ENCODE measurements at regions not wholly inside any gene's neighbourhood (a gene's known extent, or its start where the extent isn't known, plus 50 kb on each side); places are given as distances from the start of the nearest gene placed in this dataset.

- ATAC-seq, result no peak
- TF ChIP-seq TCF4 (CRISPR knock-in tag; IDR thresholded peaks at IDR 0.05; ENCODE audit: borderline replicate concordance), result no peak
- TF ChIP-seq PPARA (CRISPR knock-in tag; IDR thresholded peaks at IDR 0.05; ENCODE audit: borderline replicate concordance), result no peak
- no peak for TF ChIP-seq ZC3H10 (CRISPR knock-in tag; IDR thresholded peaks at IDR 0.05)
- TF ChIP-seq ZNF70 (CRISPR knock-in tag; IDR thresholded peaks at IDR 0.05), result no peak
- TF ChIP-seq ZFP30 (CRISPR knock-in tag; IDR thresholded peaks at IDR 0.05), result no peak
- no peak for TF ChIP-seq ZNF565 (CRISPR knock-in tag; conservative IDR thresholded peaks at IDR 0.05; ENCODE audit: low read depth)
- no peak for TF ChIP-seq ARNTL (CRISPR knock-in tag; IDR thresholded peaks at IDR 0.05; ENCODE audit: borderline replicate concordance, low read depth)
- no peak for TF ChIP-seq BACH2 (CRISPR knock-in tag; IDR thresholded peaks at IDR 0.05; ENCODE audit: borderline replicate concordance)
- TF ChIP-seq ISL1 (CRISPR knock-in tag; IDR thresholded peaks at IDR 0.05), result no peak
- TF ChIP-seq OSR1 (CRISPR knock-in tag; IDR thresholded peaks at IDR 0.05), result no peak
- TF ChIP-seq CSDC2 (CRISPR knock-in tag; IDR thresholded peaks at IDR 0.05), result no peak
- TF ChIP-seq TSHZ2 (CRISPR knock-in tag; IDR thresholded peaks at IDR 0.05), result no peak
- no peak for TF ChIP-seq RARB (CRISPR knock-in tag; IDR thresholded peaks at IDR 0.05)
- TF ChIP-seq PATZ1 (CRISPR knock-in tag; IDR thresholded peaks at IDR 0.05; ENCODE audit: borderline replicate concordance), result no peak
- TF ChIP-seq GLIS3 (CRISPR knock-in tag; IDR thresholded peaks at IDR 0.05), result no peak
- TF ChIP-seq SNAI2 (CRISPR knock-in tag; IDR thresholded peaks at IDR 0.05), result no peak
These were observed 121.7 kb downstream of the BRD1 start for GRCh38 chr22:49705972-49706352.

GRCh38 chr22:49705216-49705971 lies 122.3 kb downstream of the BRD1 start:
- TF ChIP-seq TOX (CRISPR knock-in tag; IDR thresholded peaks at IDR 0.05; ENCODE audit: borderline replicate concordance) (no peak), PATZ1 (CRISPR knock-in tag; IDR thresholded peaks at IDR 0.05; ENCODE audit: borderline replicate concordance) (no peak), OSR1 (CRISPR knock-in tag; IDR thresholded peaks at IDR 0.05) (no peak), CREB5 (CRISPR knock-in tag; IDR thresholded peaks at IDR 0.05; ENCODE audit: low read depth) (no peak), TSHZ2 (CRISPR knock-in tag; IDR thresholded peaks at IDR 0.05) (no peak), ESRRG (CRISPR knock-in tag; IDR thresholded peaks at IDR 0.05) (no peak)
- TF ChIP-seq, protein P1, sequence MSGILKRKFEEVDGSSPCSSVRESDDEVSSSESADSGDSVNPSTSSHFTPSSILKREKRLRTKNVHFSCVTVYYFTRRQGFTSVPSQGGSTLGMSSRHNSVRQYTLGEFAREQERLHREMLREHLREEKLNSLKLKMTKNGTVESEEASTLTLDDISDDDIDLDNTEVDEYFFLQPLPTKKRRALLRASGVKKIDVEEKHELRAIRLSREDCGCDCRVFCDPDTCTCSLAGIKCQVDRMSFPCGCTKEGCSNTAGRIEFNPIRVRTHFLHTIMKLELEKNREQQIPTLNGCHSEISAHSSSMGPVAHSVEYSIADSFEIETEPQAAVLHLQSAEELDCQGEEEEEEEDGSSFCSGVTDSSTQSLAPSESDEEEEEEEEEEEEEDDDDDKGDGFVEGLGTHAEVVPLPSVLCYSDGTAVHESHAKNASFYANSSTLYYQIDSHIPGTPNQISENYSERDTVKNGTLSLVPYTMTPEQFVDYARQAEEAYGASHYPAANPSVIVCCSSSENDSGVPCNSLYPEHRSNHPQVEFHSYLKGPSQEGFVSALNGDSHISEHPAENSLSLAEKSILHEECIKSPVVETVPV (CRISPR knock-in tag; IDR thresholded peaks at IDR 0.05), result no peak
- no peak for ATAC-seq

All from SK-N-SH treated with all-trans-retinoic acid at 6 μM for 48 hours (cell line).